ENCODE measurements at regions not wholly inside any gene's neighbourhood (a gene's known extent, or its start where the extent isn't known, plus 50 kb on each side); places are given as distances from the start of the nearest gene placed in this dataset.

- TF ChIP-seq PKNOX1 (IDR thresholded peaks at IDR 0.05): no peak
- TF ChIP-seq SP1 (IDR thresholded peaks at IDR 0.05): no peak
- TF ChIP-seq TARDBP (IDR thresholded peaks at IDR 0.05): no peak
- no peak for TF ChIP-seq LEF1 (IDR thresholded peaks at IDR 0.05; ENCODE audit: borderline replicate concordance)
- no peak for TF ChIP-seq FOXK2 (IDR thresholded peaks at IDR 0.05)
- TF ChIP-seq HDGF (IDR thresholded peaks at IDR 0.05; ENCODE audit: borderline replicate concordance): no peak
- TF ChIP-seq ELF4 (IDR thresholded peaks at IDR 0.05): no peak
- no peak for TF ChIP-seq ARNT (IDR thresholded peaks at IDR 0.05)
Observed at GRCh38 chr3:104591776-104592175, 774.9 kb upstream of the ALCAM start.

Data from HEK293T (cell line).